GM03348 (cell line): ENCODE measurements at regions not wholly inside any gene's neighbourhood (a gene's known extent, or its start where the extent isn't known, plus 50 kb on each side); places are given as distances from the start of the nearest gene placed in this dataset.
"Not testable (repeated sequence)": the region's sequence is repeated elsewhere in the genome, so short reads cannot be mapped to it uniquely, and the experiment has no call there.

Experiments
- DNase-seq: peaks from one replicate; pipeline ENCODE4 v3.0.0; 2012; ENCODE audit warnings: low spot score

DNA sequence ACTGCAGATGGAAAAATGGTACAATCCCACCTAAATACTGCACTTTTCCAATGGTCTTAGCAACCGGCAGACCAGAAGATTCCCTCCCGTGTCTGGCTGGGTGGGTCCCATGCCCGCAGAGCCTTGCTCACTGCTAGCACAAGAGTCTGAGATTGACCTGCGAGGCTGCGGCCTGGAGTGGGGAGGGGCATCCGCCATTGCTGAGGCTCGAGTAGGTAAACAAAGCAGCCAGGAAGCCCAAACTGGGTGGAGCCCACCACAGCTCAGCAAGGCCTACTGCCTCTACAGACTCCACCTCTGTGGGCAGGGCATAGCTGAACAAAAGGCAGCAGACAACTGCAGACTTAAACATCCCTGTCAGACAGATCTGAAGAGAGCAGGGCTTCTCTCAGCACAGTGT, 221.6 kb upstream of the CTNND2 start:
- no peak for DNase-seq

DNA sequence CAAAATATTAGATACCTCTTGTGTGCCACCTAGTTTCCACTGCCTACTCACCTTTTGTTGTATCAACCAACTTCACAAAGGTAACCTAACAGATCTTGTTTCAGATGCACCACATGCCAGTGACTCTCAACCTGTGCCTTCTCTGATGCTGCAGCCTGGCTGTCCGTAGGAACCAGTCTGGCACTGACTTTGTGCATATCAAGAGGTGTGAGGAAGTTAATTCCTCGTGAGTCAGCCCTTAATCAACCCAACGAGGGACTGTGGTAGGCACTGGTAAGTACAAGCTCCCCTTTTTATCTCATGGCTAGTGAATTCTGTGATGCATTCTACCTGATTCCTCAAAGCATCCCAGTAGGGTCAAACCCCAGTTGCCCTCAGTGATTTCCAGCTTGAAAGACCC, 215.4 kb upstream of the CTNND2 start:
- DNase-seq: no peak

DNA sequence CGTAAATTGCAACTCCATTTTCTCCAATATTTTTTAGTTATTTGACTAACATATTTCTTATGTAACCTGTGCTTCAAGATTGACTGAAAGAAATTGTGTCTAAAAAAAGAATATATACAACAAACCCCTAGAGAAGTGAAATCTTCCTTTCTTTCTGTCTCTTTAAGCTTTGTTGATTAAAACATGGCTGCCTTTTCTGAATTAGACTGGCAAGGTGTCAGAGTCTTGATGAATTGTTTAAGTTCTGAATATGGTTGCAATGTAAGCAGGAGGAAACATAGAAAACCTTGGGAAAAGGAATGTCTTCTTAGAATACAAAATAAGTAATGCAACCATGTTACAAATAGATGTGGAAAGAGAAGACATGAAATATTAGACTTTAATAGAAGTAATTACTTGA, 209.8 kb upstream of the CTNND2 start:
- DNase-seq: no peak

DNA sequence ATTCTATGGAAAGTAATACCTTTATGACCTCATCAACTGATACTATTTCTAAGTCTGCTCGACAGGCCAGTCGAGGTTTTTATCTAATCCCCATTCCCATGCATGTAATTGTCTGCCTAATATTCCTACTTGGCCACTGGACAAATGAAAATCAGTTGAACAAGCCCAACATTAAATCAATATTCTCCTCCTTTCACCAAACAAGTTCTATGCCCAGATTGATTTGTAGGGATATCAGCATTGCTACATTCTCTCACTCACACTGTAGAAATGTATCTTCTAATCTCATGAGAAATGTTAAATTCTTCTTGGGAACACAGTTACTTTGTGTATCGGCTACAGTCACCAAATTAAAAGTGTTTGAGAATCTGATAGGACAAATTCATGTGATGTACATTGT, 208.8 kb upstream of the CTNND2 start:
- no peak for DNase-seq

DNA sequence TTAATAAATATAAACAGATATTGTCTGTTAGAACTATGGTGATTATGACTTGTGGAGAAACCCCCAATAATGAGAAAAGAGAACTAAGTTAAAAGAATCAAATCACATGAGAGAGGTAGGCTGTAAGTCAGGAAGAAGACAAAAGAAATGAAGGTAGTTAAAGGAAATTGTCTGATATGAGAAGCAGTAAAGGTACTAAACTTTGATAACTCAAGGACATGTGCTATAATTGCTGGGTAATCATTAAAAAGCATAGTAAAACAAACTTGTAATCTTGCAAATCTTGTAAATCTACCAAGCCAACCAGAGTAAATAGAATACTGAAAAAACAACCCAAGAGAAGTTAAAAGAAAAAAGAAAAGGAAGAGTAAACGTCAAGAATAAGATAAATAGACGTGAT, 207.0 kb upstream of the CTNND2 start:
- no peak for DNase-seq

DNA sequence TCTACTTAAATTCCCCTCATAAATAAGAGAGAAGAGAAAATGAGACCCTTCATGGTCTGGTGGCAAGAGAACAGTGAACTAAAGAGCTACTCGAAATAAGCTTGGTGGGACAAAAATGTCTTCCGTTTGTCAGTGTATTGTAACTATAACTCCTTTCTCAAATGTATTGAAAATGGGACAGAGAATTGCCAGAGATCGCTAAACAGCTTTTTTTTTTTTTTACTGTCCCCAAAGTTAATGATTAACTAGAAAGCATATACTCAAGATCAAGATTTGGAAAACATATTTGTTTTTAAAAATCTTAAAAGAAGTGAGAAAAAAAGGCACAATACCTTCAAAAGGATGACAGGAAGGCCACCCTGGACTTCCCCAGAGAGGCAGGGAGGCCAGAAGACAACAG, 206.4 kb upstream of the CTNND2 start:
- DNase-seq: no peak

DNA sequence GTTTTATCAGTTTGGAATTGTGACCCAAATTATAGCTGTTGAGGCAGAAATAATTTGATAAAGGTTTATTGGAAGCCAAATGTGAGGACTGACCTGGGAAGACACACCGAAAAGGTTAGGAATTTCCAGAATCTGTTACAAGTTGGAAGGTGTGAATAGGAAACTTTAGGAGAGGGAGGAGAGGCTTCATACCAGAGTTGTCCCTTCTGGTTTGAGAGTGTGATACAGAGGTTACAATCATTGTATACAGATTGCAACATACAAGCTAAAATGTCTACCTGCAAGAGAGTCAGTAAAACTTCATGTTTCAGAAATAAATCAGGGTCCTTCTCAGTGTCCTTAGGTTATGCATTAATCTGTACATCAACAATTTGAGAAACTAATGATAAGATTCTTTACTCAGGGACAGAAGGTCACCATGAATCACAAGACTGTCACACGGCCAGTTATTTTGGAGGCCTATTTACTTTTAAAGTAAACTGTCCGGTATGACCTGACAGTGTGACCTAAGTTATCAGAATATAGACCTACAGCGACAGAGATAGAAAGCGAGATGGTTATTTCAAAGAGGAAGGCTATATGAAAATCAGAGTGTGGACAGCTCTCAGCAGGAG, 204.9 kb upstream of the CTNND2 start:
- no peak for DNase-seq

DNA sequence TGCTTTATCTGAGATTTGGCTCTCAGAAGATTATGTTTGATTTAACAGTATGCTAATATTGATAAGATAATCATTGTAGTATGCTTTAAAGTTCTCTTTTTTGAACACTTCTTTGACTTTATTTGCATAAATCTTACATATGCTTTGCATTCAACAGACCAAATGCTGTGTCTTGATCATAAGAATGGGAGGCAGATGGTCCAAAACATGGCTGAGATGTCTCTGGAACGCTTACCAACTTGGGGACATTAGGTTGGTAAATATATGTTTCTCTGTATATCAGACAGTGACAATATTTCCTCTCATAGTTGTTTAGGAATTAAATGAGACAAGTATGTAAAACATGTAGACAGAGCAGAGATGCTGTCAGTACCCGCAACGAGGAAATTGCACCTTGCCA, 197.9 kb upstream of the CTNND2 start:
- DNase-seq: no peak

DNA sequence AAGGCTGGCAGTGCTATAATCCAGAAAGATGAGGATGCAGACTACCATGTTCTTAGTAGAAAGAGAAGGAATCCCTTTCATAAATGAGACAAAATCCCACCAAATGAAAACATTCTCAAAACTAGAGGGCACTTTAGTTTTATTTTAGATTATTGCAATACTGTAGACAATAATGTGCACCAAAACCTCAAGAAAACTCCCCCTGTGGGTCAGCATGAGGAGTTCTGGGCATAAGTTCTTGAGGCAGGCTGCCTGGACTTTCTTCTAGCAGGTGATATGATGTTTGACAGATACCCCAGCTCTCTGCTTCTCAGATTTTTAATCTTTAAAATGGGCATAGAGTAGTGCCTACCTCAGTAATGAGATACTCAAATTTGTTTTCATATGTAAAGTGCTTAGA, 196.3 kb upstream of the CTNND2 start:
- no peak for DNase-seq

DNA sequence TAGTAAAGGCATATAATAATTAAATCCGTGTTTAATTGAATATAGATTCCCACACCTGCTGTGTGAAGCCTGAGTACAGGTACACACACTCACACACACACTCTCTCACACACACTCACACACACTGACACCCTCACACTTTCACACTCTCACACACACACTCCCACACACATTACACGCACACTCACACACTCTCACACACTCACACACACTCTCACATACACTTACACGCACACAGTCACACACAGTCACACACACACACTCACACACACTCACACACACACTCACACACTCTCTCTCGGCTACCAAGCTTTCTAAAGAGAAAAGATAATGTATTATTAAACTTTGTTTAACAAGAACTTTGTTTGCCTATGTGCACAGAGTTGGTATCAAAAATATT, 195.1 kb upstream of the CTNND2 start:
- DNase-seq: no peak

DNA sequence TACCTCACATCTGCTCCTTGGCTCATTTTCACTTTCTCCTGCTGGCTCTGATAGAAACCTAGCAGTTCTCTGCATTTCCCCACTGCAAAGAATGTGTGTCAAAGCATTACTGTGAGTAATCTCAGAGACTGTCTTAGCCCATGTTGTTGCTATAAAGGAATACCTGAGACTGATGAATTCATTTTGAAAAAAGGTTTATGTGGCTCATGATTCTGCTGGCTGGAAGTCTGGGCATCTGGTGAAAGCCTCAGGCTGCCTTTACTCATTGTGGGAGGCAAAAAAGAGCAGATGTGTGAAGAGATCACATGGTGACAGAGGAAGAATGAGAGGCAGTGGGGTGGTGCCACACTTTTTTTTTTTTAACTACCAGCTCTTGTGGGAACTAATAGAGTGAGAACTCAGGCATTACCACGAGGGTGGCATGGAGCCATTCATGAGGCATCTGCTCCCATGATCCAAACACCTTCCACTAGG, 191.6 kb upstream of the CTNND2 start:
- DNase-seq: no peak

DNA sequence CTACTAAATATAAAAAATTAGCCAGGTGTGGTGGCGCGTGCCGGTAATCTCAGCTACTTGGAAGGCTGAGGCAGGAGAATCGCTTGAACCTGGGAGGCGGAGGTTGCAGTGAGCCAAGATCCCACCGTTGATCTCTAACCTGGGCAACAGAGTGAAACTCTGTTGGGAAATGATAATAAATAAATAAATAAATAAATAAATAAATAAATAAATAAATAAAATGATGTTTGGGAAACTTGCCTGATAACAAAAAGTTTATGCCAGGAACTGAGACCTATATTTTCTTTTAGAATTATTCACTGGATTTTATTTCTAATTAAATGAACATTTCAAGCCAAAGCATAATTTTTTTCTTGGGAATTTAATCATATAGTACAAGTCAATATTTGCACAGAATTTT, 189.3 kb upstream of the CTNND2 start:
- DNase-seq: no peak

DNA sequence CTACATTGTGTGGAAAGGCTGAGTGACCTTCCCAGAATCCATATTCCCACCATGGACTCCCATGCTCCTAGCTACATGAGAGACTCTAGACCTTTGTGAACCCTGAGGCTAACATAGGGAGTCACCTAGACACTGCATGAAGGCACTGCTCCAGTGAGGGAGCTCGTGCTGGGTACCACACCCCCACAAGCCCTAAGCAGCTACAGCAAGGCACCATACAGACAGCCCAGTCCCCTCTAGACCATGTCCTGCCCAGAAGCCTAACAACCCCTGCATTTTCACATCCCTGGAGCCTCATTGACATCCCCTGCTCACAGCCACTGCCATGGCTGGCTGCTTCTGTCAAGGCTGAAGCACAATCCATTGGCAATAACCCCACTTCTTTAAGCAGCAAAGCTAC, 176.5 kb upstream of the CTNND2 start:
- DNase-seq: no peak

DNA sequence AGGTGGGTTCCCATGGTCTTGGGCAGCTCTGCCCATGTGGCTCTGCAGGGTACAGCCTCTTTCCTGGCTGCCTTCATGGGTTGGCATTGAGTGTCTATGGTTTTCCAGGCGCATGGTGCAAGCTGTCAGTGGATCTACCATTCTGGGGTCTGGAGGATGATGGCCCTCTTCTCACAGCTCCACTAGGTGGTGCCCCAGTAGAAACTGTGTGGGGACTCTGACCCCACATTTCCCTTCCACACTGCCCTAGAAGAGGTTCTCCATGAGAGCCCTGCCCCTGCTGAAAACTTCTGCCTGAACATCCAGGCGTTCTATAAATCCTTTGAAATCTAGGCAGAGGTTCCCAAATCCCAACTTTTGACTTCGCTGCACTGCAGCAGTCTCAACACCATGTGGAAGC, 174.0 kb upstream of the CTNND2 start:
- not testable (repeated sequence) for DNase-seq

DNA sequence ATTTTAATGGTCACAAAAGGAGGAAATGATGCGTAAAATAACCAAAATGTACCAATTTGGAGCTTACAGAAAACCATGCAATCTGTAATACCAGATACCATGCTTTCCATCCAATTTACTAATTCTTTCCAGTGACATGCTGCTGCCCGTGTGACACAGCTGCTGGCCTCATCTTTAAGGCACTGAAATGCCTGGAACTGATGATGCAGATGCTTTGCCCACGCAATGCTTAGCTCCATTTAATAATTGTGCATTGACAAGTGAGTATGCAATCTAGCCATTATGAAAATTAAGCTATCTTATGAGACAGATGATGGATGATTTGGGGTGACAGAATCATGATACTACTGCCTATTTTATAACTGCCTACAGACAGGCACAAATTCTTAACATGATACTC, 169.2 kb upstream of the CTNND2 start:
- DNase-seq: no peak

DNA sequence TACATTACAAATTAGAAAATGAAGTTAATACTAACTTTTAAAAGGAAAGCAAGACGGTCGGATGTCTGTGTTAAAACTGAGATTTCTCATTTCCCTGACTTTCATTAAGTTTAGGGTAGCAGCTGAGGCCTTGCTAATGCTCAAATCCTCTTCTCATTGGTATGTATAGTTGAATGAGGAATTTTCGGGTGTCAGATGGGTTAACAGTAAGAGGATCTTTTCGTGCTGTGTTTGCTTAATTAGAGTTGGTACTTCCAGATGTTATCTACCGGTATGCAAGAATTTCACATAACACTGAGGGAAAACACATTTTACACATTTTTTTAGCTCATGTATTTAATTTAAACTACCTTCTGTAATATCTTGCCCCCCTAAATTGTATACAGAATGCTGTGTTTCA, 168.2 kb upstream of the CTNND2 start:
- DNase-seq: no peak

DNA sequence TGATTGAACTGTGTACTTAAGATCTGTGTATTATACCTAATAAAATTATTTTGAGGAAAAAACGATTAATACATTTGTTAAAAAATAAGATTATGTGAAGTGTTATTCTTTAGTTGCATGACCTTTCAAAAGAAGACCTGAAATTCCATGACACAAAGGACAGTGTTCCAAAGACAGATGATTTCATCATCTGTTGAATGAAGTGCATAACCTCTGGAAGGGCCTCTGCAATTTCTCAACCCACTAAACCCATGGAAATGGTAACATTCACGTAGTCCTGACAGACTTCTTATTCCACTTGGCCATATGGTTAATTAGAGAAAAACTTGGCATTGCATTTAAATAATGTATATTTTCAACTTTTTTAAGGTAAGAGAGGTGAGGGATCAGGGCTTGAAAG, 167.2 kb upstream of the CTNND2 start:
- no peak for DNase-seq

DNA sequence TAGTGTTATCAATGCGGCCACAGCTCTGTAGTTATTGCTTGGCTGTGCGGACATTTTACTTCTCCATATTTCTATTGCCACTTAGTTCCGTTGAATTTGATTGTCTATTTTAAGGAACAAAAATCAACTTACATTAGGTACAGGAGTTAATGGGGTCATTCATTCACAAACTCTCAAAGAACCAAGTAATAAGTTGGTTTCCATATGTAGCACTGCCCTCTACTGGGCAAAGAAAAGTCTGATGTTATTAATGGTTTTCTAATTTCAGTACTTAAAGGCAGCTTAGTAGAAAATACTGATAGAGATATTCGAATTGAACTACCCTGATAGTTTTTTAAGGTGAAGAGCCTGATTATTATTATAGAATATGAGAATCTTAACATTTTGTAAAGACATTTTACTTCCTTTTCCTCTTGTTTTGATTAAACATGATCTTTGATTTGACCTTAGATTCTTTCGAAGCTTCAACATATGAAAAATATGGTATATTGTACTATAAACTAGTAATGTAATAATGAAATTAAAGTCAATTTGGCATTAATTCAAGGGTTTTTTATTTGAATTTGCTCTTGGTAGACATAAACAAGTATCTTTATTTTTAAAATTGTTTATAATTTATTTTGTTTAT, 119.5 kb upstream of the CTNND2 start:
- peak; percentile 35 for DNase-seq

DNA sequence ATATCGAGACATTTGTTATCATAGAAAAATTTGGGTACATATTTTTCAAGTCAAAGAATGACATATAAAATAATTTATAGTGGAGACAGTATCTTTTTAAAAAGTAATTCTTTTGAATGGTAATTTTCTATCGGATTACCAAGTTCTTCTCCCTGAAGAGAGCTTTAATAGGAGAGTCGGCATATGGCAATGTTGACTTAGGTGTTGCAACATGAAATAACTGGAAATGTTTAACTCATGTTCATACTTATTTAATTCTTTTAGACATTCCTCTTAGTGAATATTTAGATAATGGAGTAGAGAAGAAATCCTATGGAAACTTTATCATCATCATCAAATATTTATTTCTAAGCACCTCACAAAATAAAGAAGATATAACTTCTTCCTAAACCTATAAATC, 118.2 kb upstream of the CTNND2 start:
- DNase-seq: no peak

DNA sequence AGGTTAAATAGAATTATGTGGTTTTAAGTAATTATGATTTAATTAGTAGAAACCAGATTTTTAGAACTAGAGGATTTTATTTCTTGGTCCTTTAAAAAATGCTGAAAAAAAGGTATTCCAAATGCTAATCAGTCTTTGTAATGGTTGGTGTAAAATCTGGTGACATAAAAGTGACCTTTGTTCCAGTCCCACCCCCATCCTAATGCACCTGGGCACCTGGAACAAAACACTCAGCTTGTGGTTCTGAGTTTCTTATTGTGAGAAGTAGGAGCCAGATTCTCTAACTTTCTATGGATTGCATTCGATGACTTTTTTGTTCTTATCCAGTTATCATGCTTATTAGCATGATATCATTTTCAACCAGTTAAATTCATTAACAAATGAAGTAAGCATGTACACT, 115.1 kb upstream of the CTNND2 start:
- no peak for DNase-seq

DNA sequence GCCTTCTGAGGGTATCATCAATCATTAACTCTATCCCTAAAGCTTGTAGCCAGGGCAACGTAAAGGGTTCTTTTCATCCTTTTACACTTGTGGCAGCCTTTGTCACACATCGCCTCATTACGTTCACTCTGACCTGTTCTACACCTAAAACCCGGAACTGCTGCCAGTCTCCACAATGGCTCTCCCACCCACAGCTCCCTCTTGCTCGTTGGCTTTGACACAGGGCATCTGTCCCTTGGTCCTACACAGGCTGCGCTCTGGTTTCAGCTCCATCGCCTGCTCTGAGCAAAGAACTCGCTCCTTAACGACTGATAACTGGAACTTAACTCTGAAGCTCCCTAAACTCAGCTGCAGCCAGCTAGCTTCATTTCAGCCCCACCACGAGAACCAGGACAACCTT, 112.8 kb upstream of the CTNND2 start:
- DNase-seq: no peak

DNA sequence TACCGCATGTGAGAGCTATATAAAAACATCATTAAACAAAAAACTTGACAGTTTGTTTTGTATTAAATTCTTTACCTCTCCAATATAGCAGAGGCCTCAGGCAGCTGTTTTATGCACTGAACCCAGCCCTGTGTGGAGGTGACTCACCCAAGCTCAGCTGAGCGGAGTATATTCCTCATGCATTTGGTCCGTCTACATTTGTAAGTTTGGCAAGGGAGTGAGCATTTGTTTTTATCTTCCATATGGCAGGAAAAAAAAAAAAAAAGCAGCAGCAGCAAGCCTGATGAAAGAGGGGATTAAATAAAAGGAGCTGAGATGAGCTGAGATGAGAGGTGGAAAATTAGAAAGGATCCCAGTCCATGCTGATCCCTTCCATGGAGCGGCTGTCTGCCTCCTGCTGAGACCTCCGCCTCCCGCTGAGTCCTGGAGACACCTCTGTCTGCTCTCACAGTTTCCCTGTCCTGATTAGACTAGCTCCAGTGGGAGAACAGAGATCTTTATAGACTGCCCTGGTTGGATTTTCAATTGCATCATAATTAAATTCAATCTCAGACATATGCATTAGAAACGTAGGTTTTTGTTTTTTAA, 112.0 kb upstream of the CTNND2 start:
- no peak for DNase-seq

DNA sequence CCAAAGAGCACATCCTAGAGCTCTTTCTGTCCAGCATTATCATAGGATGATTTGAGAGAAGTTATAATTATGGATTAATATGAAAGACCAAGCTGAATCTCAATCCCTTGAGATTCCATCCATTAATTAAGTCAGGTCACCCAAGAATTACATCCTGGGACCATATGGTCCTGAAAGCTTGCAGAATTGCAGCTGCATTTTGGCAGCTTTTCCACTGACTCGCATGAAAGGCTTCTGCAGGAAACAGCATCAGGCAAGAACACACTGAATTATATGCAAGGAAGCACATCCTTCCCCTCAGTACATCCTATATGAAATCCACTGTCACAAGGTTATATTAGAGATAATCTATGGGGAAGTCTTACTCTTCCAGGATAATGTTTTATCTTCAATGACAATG, 109.1 kb upstream of the CTNND2 start:
- no peak for DNase-seq

DNA sequence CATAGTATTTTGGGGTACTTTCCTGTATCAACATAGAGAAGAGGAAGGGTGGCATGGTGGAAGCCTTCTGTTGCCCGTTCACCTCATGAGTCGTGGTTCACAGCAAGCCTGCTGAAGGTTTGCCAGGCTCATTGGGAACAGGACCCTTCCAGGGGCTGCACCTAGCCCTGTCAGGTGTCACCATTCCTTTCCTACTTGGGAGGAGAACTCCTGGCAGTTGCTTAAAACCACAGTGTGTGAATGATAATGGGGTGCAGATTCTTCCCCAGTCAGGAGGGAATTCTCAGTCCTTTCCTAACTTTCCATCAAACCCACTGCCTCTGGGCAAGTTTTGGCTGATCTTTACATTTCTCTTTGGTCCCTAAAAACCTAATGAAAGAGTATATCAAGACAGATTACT, 99.4 kb upstream of the CTNND2 start:
- DNase-seq: no peak
